H9 (cell line): ENCODE measurements at regions not wholly inside any gene's neighbourhood (a gene's known extent, or its start where the extent isn't known, plus 50 kb on each side); places are given as distances from the start of the nearest gene placed in this dataset.

Experiments used
- DNase-seq: peaks from one replicate; pipeline ENCODE4 v3.0.0-alpha.2; 2017
- H2AFZ ChIP-seq: one replicate; pipeline ENCODE4 v1.6.1; 2013; ENCODE audit warnings: mild to moderate bottlenecking, low read length, control low read depth, moderate library complexity
- H2AK5ac ChIP-seq: 2 replicates; pipeline ENCODE4 v1.6.1; 2013; ENCODE audit warnings: low read length, control low read depth, mixed read lengths; ENCODE audit not compliant: insufficient read length
- H2BK120ac ChIP-seq: one replicate; pipeline ENCODE4 v1.6.1; 2013; ENCODE audit warnings: low read depth, mild to moderate bottlenecking, low read length, control low read depth, inconsistent platforms; ENCODE audit not compliant: poor library complexity, severe bottlenecking
- H2BK12ac ChIP-seq: 2 replicates; pipeline ENCODE4 v1.6.1; 2013; ENCODE audit warnings: low read length, control low read depth, mixed read lengths, low read depth; ENCODE audit not compliant: insufficient read length
- H2BK15ac ChIP-seq: 2 replicates; pipeline ENCODE4 v1.6.1; 2013; ENCODE audit warnings: low read depth, low read length, control low read depth
- H2BK20ac ChIP-seq: one replicate; pipeline ENCODE4 v1.6.1; 2013; ENCODE audit warnings: low read depth, mild to moderate bottlenecking, low read length, control low read depth, inconsistent platforms; ENCODE audit not compliant: poor library complexity, severe bottlenecking
- H2BK5ac ChIP-seq: 2 replicates; pipeline ENCODE4 v1.6.1; 2013; ENCODE audit warnings: low read length, control low read depth, mixed read lengths; ENCODE audit not compliant: insufficient read length
- H3K14ac ChIP-seq: 2 replicates; pipeline ENCODE4 v1.6.1; 2013; ENCODE audit warnings: low read length, control low read depth; ENCODE audit not compliant: insufficient read depth
- H3K18ac ChIP-seq: 2 replicates; pipeline ENCODE4 v1.6.1; 2013; ENCODE audit warnings: low read depth, mild to moderate bottlenecking, mixed read lengths, low read length, control low read depth; ENCODE audit not compliant: insufficient read length
- H3K23ac ChIP-seq: 2 replicates; pipeline ENCODE4 v1.6.1; 2013; ENCODE audit warnings: low read length, control low read depth, mixed read lengths, low read depth; ENCODE audit not compliant: insufficient read length
- H3K23me2 ChIP-seq: 2 replicates; pipeline ENCODE4 v1.6.1; 2013; ENCODE audit warnings: low read depth, mild to moderate bottlenecking, mixed read lengths, low read length, control low read depth; ENCODE audit not compliant: insufficient read length, poor library complexity, severe bottlenecking
- H3K27ac ChIP-seq: 2 replicates; pipeline ENCODE4 v1.5.1; 2013; ENCODE audit warnings: low read length, control low read depth, mixed read lengths, low read depth; ENCODE audit not compliant: insufficient read length
- H3K27me3 ChIP-seq: 2 replicates; pipeline ENCODE4 v1.6.1; 2013; ENCODE audit warnings: low read length, control low read depth, inconsistent platforms; ENCODE audit not compliant: insufficient read depth
- H3K4ac ChIP-seq: 2 replicates; pipeline ENCODE4 v1.6.1; 2013; ENCODE audit warnings: low read depth, mild to moderate bottlenecking, control low read depth, inconsistent platforms, low read length, moderate library complexity
- H3K4me1 ChIP-seq: 2 replicates; pipeline ENCODE4 v1.6.1; 2013; ENCODE audit warnings: low read length, control low read depth, inconsistent platforms; ENCODE audit not compliant: insufficient read depth
- H3K4me2 ChIP-seq: 2 replicates; pipeline ENCODE4 v1.6.1; 2013; ENCODE audit warnings: low read length, control low read depth, mixed read lengths; ENCODE audit not compliant: insufficient read length, insufficient read depth
- H3K56ac ChIP-seq: 2 replicates; pipeline ENCODE4 v1.6.1; 2013; ENCODE audit warnings: low read depth, mild to moderate bottlenecking, mixed read lengths, low read length, control low read depth; ENCODE audit not compliant: insufficient read length
- H3K79me1 ChIP-seq: 2 replicates; pipeline ENCODE4 v1.6.1; 2013; ENCODE audit warnings: low read depth, mild to moderate bottlenecking, moderate library complexity, low read length, control low read depth, inconsistent platforms; ENCODE audit not compliant: insufficient read depth, poor library complexity, severe bottlenecking
- H3K79me2 ChIP-seq: 2 replicates; pipeline ENCODE4 v1.6.1; 2013; ENCODE audit warnings: low read length, control low read depth, inconsistent platforms; ENCODE audit not compliant: insufficient read depth
- H3K9ac ChIP-seq: 2 replicates; pipeline ENCODE4 v1.6.1; 2013; ENCODE audit warnings: low read length, control low read depth, mixed read lengths; ENCODE audit not compliant: insufficient read length; ENCODE audit errors: extremely low read depth
- H3K9me3 ChIP-seq: one replicate; pipeline ENCODE4 v1.6.1; 2013; ENCODE audit warnings: low read depth, low read length, inconsistent platforms; ENCODE audit not compliant: control insufficient read depth
- H3T11ph ChIP-seq: one replicate; pipeline ENCODE4 v1.6.1; 2013; ENCODE audit warnings: mild to moderate bottlenecking, low read length, control low read depth, inconsistent platforms
- H4K20me1 ChIP-seq: one replicate; pipeline ENCODE4 v1.6.1; 2013; ENCODE audit not compliant: control insufficient read depth, insufficient read length, insufficient read depth
- H4K5ac ChIP-seq: 2 replicates; pipeline ENCODE4 v1.6.1; 2013; ENCODE audit warnings: low read depth, mild to moderate bottlenecking, mixed read lengths, low read length, control low read depth; ENCODE audit not compliant: insufficient read length
- H4K8ac ChIP-seq: replicated peaks from 2 replicates; pipeline ENCODE4 v1.6.1; 2013; ENCODE audit warnings: low read length, control low read depth, mixed read lengths, low read depth; ENCODE audit not compliant: insufficient read length
- H4K91ac ChIP-seq: 2 replicates; pipeline ENCODE4 v1.6.1; 2013; ENCODE audit warnings: low read depth, mild to moderate bottlenecking, moderate library complexity, mixed read lengths, low read length, control low read depth; ENCODE audit not compliant: insufficient read length
- H3K27ac Mint-ChIP-seq, 3 experiments: 2 replicates in 2 of 3; 3 replicates in 1 of 3; pipeline ENCODE4 v1.8.0; 2020 to 2021; ENCODE audit warnings: mixed read lengths in 3 of 3, mild to moderate bottlenecking in 1 of 3, moderate library complexity in 1 of 3
- H3K27me3 Mint-ChIP-seq: 2 replicates; pipeline ENCODE4 v1.8.0; 2021; ENCODE audit warnings: low read depth, mild to moderate bottlenecking, moderate library complexity, mixed read lengths
- H3K36me3 Mint-ChIP-seq, 3 experiments: 2 replicates in 2 of 3; 3 replicates in 1 of 3; pipeline ENCODE4 v1.8.0; 2020 to 2021; ENCODE audit warnings: low read depth in 3 of 3, mixed read lengths in 3 of 3; ENCODE audit not compliant: insufficient read depth in 1 of 3
- H3K4me1 Mint-ChIP-seq, 2 experiments: 2 replicates each; pipeline ENCODE4 v1.8.0; 2020; ENCODE audit warnings: mixed read lengths in 2 of 2
- H3K4me3 Mint-ChIP-seq, 2 experiments: 2 replicates in 1 of 2; 3 replicates in 1 of 2; pipeline ENCODE4 v1.8.0; 2020 to 2021; ENCODE audit warnings: mild to moderate bottlenecking in 2 of 2, mixed read lengths in 2 of 2, moderate library complexity in 1 of 2
- H3K9me3 Mint-ChIP-seq, 2 experiments: 2 replicates in 1 of 2; 3 replicates in 1 of 2; pipeline ENCODE4 v1.8.0; 2020; ENCODE audit warnings: mild to moderate bottlenecking in 2 of 2, mixed read lengths in 2 of 2, moderate library complexity in 1 of 2
- CTCF ChIP-seq: fragments of 200-600 bp; sonication (generic); conservative IDR thresholded peaks from 3 replicates; pipeline ENCODE4 v1.8.0; 2021; ENCODE audit warnings: antibody characterized with exemption, mild to moderate bottlenecking
- WGBS: extraction: QIAGEN DNeasy Blood & Tissue Kit; methylation state at CpG from one replicate; pipeline ENCODE4 v1.1.7; 2013; ENCODE audit warnings: missing lambda C conversion rate, low lambda C conversion rate, mixed read lengths; ENCODE audit not compliant: insufficient read length; ENCODE audit errors: extremely low coverage; 5-methylcytosine and 5-hydroxymethylcytosine counted together

- H2BK15ac ChIP-seq: no peak overlapping the region
- no peaks in the 10 kb centered on the region for H3K23me2 ChIP-seq
- no peak overlapping the region for H2AFZ ChIP-seq
- no peak overlapping the region for H2BK20ac ChIP-seq
- no peak overlapping the region for H4K5ac ChIP-seq
- no peaks in the 10 kb centered on the region for H3K9me3 ChIP-seq
- Mint-ChIP-seq H3K36me3 (peaks cover 0 to 7% (median 0%) of the 10 kb centered on the region in 3 experiments; a peak in 3 of 7 replicates), H3K27me3 (no peaks in the 10 kb centered on the region), H3K9me3 (peaks cover 0 to 2% of the 10 kb centered on the region in 2 experiments; a peak in 3 of 5 replicates), H3K4me3 (no peak overlapping the region), H3K27ac (no peak overlapping the region), H3K4me1 (peaks cover 3 to 4% of the 10 kb centered on the region in 2 experiments)
- H3K9ac ChIP-seq: no peak overlapping the region
- no CpG with 5 or more reads among the region's 1 CpG for WGBS
- no peak overlapping the region for H2AK5ac ChIP-seq
- peaks cover 3% of the 10 kb centered on the region; the same call in 1 of the 2 replicates for H3K4me1 ChIP-seq
- H4K91ac ChIP-seq: no peak overlapping the region
- H3K18ac ChIP-seq: no peak overlapping the region
- H3K23ac ChIP-seq: no peak overlapping the region
- no peak overlapping the region for H2BK120ac ChIP-seq
- H2BK12ac ChIP-seq: no peak overlapping the region
- no peak overlapping the region for H3K56ac ChIP-seq
- H4K8ac ChIP-seq: no peak overlapping the region
- H3K4ac ChIP-seq: no peak overlapping the region
- H3K27me3 ChIP-seq: no peaks in the 10 kb centered on the region
- H2BK5ac ChIP-seq: no peak overlapping the region
- no peak overlapping the region for H3K14ac ChIP-seq
- no peaks in the 10 kb centered on the region for H3K79me1 ChIP-seq
- H3T11ph ChIP-seq: no peak overlapping the region
- no peaks in the 10 kb centered on the region for H4K20me1 ChIP-seq
- no peak for TF ChIP-seq CTCF
- no peak overlapping the region for H3K4me2 ChIP-seq
- no peak for DNase-seq
- H3K27ac ChIP-seq: no peak overlapping the region
- H3K79me2 ChIP-seq: no peaks in the 10 kb centered on the region
These were observed 763.4 kb downstream of the PCDH18 start for GRCh38 chr4:136768925-136769275.
